ENCODE measurements at regions not wholly inside any gene's neighbourhood (a gene's known extent, or its start where the extent isn't known, plus 50 kb on each side); places are given as distances from the start of the nearest gene placed in this dataset.
A peak's percentile ranks its signal among the peaks of the same experiment; 100 is the strongest.

DNA sequence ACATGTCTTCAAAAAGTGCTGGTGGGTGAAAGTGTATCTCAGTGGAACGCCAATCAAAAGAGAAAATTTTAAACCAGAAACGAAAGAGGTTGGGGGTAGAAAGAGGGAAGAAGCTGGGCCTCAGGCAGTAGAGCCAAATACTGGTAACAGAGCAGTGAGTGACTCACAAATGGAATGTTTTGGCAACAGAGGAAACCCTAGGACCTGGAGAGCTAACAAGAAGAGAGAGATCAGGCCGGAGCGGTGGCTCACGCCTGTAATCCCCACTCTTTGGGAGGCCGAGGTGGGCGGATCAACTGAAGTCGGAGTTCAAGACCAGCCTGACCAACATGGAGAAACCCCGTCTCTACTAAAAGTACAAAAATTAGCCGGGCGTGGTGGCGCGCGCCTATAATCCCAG is 450.8 kb upstream of the NAALADL2 start:
- no peak for DNase-seq

- no peak for DNase-seq
These were observed 449.9 kb upstream of the NAALADL2 start for GRCh38 chr3:174409086-174409743.

DNA sequence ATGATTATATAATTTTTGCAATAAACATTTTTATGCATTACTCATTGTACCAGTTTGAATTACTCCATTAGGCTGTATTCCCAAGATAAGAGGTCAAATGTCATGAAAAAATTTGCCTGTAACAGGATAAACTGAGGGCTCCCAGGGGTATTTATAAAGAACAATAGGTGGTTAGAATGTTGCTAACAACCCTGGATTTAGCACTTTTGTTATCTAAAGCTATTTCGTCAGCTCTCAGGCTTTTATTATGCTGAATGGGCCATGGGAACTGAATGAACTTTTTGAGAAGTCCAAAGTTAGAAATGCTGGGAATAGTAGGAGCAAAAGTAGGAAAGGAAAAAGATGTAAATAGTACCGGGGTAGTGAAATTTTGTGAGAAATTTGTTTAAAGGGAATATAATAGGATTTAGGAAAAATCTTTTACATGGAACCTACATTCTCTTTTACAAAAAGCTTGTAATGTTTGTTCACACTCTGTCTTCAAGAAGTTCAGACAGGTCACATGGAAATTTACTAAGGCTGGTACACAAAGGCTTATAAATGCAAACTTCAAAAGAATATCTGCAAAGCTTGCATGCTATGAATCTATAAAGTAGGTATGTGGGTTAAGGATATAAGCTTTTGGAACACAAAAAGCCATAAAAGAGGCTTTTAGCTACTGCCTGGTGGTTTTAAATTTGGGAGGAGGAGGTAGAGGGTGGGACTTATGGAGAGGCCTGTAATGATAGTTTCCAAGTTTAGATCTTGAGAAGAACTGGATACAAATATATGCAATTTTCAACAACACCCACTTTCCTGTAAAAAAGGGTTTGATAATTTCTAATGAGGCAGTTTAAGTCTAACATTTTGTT is 445.8 kb upstream of the NAALADL2 start:
- no peak for DNase-seq

GRCh38 chr3:174414902-174415301 is 444.2 kb upstream of the NAALADL2 start:
- DNase-seq, result no peak

DNA sequence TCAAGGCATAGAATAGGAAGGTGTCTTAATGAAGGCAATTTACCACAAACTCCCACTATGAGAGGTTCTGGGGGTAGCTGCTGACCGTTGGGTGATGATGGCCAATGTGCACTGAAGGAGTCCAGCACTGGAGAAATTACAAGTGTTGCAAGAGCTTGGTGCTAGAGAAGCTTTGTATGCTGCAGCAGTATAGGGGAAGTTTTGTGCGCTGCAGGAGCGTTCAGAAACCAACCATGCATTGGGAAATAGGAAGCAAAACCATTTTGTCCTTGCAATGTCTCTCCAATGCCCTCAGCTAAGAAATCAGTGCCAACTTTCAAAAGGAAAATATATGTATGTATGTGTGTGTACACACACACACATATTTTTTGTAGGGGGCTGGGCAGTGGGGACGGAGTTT is 441.6 kb upstream of the NAALADL2 start:
- DNase-seq, result no peak

- DNase-seq, result no peak
These were observed 439.9 kb upstream of the NAALADL2 start for GRCh38 chr3:174419216-174419615.

- DNase-seq, result no peak
These were observed 435.2 kb upstream of the NAALADL2 start for GRCh38 chr3:174423936-174424335.

DNA sequence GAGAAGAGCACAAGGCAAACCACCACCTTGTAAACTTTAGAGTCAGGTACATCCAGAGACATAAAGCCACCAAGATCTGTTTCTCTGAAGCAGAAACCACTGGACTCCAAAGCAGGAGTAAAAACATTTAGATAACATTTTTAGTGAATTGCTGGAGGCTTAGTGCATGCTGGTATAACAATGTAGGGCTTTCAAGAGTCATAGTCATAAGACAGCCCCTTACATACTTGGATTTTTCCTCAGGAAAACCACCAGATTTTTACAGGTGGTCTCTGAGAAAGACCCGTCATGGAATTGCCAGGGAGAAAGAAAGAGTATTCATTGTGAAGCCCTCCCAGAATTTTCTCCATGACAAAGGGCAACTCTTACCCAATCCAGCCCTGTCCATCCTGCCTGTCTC is 434.5 kb upstream of the NAALADL2 start:
- DNase-seq, result no peak

- DNase-seq, result no peak
These were observed 433.7 kb upstream of the NAALADL2 start for GRCh38 chr3:174425422-174425821.

GRCh38 chr3:174430986-174431385 is 428.1 kb upstream of the NAALADL2 start:
- DNase-seq, result no peak

- DNase-seq, result no peak
These were observed 427.4 kb upstream of the NAALADL2 start for GRCh38 chr3:174431717-174432116.

GRCh38 chr3:174436367-174436766 is 422.8 kb upstream of the NAALADL2 start:
- DNase-seq, result no peak

GRCh38 chr3:174438501-174439145 is 420.5 kb upstream of the NAALADL2 start:
- DNase-seq, result no peak

DNA sequence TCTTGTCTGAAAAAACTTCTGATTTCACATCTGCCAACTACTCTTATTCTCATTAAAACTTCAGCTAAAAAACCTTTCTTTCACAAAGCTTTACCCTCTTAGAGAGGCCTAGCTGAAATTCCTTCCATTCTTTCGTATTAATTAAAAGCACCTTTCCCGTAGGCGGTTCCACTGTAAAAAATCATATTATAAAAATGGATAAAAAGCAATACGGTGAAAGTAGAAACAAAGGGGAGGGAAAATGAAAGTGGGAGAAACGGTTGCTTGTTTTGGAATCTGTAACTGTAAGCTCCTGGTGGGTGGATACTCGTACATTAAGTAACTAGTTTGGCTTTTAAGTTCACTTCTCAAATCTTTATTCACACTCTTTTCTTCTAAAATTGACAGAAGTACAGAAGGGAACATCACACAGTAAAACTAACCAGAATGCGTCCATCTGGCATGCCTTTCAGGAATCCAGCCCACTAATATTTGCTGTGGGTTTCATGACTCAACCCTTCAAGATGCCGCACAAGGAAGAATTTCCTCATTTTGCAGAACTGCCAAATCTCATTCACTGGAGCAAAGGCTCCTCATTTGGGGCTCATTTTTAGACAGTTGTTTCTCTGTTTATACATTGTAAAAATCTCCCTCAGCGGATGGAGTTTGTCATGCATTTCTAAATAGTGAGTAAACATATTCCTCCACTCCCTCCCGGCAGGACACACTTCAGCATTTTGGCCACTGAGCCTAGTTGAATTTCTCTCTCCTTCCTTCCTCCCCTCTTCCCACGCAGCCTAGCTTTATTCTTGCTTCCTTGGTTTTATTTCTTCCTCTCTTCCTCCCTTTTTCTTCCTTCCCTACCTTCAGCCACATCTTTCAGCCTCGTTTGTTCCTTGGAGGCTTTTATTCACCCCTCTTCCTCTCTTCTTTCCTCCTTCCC is 419.5 kb upstream of the NAALADL2 start:
- no peak for DNase-seq

- peak; percentile 56 for DNase-seq
These were observed 418.9 kb upstream of the NAALADL2 start for GRCh38 chr3:174440253-174440701.

GRCh38 chr3:174440741-174441587 is 418.2 kb upstream of the NAALADL2 start:
- peak; percentile 81 for DNase-seq

DNA sequence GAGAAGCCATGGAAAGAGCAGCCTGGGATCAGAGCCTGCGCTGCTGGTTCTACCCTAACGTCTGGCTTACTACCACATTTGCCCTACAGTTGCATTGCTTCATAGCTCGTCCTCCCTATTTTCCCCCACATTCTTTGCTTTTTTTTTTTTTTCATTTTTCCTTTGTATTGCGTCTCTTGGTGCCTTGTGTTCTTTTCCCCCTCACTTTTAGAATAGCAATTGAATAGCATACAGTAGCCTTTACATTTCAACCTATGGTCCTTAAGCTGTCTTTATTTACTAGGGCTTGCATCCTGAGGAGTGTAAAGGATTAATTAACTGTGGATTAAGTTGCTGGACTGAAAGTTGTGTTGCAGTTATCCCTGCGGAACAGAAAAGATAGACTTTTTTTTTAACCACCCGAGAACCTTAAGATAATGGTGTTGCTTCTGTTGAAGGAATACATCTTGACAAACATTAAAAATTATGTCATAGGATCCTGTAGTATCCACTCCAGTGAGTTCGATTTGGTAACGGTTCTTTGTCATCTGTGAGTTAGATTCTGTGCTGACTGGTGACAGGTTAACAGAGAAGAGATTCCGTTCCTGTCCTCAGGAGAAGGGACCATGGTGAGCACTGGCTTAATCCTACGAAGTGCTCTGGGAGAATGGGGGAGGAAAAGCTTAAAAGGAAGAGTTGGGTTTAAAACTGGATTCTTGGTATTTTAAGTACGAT is 417.4 kb upstream of the NAALADL2 start:
- DNase-seq, result peak; percentile 47

- DNase-seq, result no peak
These were observed 416.8 kb upstream of the NAALADL2 start for GRCh38 chr3:174442302-174442682.

- DNase-seq, result no peak
These were observed 414.7 kb upstream of the NAALADL2 start for GRCh38 chr3:174444391-174444790.

GRCh38 chr3:174457758-174458157 is 401.4 kb upstream of the NAALADL2 start:
- DNase-seq, result no peak

GRCh38 chr3:174460831-174461230 is 398.3 kb upstream of the NAALADL2 start:
- no peak for DNase-seq

Data from NCI-H524 treated with DMSO at 0.1 percent for 48 hours (cell line).